ENCODE measurements at regions not wholly inside any gene's neighbourhood (a gene's known extent, or its start where the extent isn't known, plus 50 kb on each side); places are given as distances from the start of the nearest gene placed in this dataset.

DNA sequence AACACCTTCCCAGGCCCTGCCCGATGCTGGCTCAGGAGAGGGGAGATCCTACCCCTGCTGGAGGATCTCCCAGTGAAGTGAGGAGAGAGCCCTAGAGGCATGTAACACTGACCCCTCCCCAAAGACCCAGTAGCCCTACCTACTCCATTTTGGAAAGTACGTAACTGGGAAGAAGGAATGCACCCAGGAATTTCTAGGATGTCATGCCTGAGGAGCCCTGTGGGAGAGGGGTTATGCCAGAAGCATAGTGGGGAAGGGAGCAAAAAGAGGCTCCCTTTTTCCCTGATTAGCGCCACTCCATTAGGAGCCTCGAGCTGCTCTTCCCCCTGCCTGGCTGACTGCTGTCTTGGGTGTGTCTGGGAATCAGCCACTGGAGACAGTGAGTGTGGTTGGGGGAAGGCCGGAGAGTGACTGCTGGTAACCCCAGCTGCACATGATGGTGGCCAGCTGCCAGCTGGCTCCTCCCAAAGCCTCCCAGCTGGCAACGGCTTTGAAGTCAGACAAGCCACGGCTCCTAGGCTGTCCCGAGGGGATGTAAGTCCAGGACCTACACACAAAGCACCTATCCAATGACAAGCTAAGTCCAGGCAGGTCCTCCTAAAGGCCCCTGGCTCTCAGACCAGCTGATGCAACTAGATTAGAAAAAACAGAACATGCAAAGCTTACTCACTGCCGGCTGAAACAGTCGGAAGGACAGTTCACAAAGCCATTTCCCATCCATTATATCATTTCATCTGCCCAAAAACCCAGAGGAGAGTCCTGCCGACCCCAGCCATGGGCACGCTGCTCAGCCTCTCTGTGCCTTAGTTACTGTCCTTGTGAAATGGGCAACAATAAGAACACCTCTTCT is 136.5 kb upstream of the ABCA1 start:
- Histone ChIP-seq H3K9ac (ENCODE audit: insufficient read depth in 1 of 2, low read depth in 2 of 2, low read length in 2 of 2) (no peak overlapping the region), H3K79me2 (ENCODE audit: control insufficient read depth, insufficient read depth, low read length) (no peaks in the 10 kb centered on the region), H3K4me1 (replicated peaks in 1 of 2; ENCODE audit: control insufficient read depth in 2 of 2, insufficient read depth in 2 of 2, low read length in 2 of 2) (peaks cover 0 to 8% of the 10 kb centered on the region in 2 experiments; a peak in 4 of 5 replicates), H3K9me3 (replicated peaks; ENCODE audit: control insufficient read depth, insufficient read depth, low read depth, low read length) (no peaks in the 10 kb centered on the region), H3K36me3 (ENCODE audit: control insufficient read depth, insufficient read depth, low read length) (no peaks in the 10 kb centered on the region), H3K4me3 (no peak overlapping the region), H3K27ac (ENCODE audit: extremely low read depth, low read depth, low read length) (no peak overlapping the region), H2AFZ (ENCODE audit: low read depth, low read length) (peak overlapping the region; percentile 30; the same call in 1 of the 2 replicates), H3K4me2 (ENCODE audit: insufficient read depth, low read length) (peak overlapping the region; percentile 25; the same call in 1 of the 2 replicates), H4K20me1 (replicated peaks; ENCODE audit: control insufficient read depth, insufficient read depth, low read length) (no peaks in the 10 kb centered on the region), H3K27me3 (ENCODE audit: control insufficient read depth in 2 of 2, insufficient read depth in 2 of 2, low read length in 2 of 2) (peaks cover 0 to 40% of the 10 kb centered on the region in 2 experiments; a peak in 3 of 5 replicates), H3K9me1 (ENCODE audit: control insufficient read depth, insufficient read depth, low read length) (no peaks in the 10 kb centered on the region)
- FAIRE-seq (no peak), ATAC-seq (peak; percentile 79), DNase-seq (ENCODE audit: extremely low read depth in 1 of 4, low spot score in 3 of 4) (peak in 1 of 4 experiments; percentile 29)
- ChIA-PET CTCF (ENCODE audit: low intra/inter-chr PET ratio) (no interaction called here), POLR2A (interaction anchor here (0.6 to 2.1 kb wide), 3 partner anchors 9 to 152 kb away, joined by 3 to 6 read pairs (median 5); no protein-coding TSS in a partner anchor)
- 4% methylated on average over 10 of the region's 12 CpGs for WGBS (ENCODE audit: insufficient coverage, low coverage, missing lambda C conversion rate)
- no TSS peak for BruUV-seq (replicated peaks)
- intact Hi-C loops (cut with micrococcal nuclease) (no loop called here), in situ Hi-C loops (cut with MboI) (no loop called here)
- TF ChIP-seq SUPT5H (IDR thresholded peaks at IDR 0.05) (no peak), ZNF589 (CRISPR knock-in tag; IDR thresholded peaks at IDR 0.05; ENCODE audit: low read depth) (peak; percentile 95), ZNF79 (CRISPR knock-in tag; IDR thresholded peaks at IDR 0.05; ENCODE audit: low read depth) (0 out of 2 replicates have a peak, but pooled peaks have one; percentile 48), ZNF507 (tag; conservative IDR thresholded peaks at IDR 0.05) (no peak), POLR2AphosphoS2 (IDR thresholded peaks at IDR 0.05; ENCODE audit: low read length) (no peak), XRCC3 (IDR thresholded peaks at IDR 0.05) (no peak), TBP (optimal IDR thresholded peaks at IDR 0.05; ENCODE audit: low read depth, low read length) (no peak), BHLHE40 (IDR thresholded peaks at IDR 0.05; ENCODE audit: low read length) (peak; percentile 65), PYGO2 (tag; IDR thresholded peaks at IDR 0.05) (0 out of 2 replicates have a peak, but pooled peaks have one; percentile 9), DNMT1 (IDR thresholded peaks at IDR 0.05) (no peak)
- TF ChIP-seq, protein P1, sequence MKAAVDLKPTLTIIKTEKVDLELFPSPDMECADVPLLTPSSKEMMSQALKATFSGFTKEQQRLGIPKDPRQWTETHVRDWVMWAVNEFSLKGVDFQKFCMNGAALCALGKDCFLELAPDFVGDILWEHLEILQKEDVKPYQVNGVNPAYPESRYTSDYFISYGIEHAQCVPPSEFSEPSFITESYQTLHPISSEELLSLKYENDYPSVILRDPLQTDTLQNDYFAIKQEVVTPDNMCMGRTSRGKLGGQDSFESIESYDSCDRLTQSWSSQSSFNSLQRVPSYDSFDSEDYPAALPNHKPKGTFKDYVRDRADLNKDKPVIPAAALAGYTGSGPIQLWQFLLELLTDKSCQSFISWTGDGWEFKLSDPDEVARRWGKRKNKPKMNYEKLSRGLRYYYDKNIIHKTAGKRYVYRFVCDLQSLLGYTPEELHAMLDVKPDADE (conservative IDR thresholded peaks at IDR 0.05; ENCODE audit: control insufficient read depth, low read depth, low read length): no peak
- TF ChIP-seq, protein P2, sequence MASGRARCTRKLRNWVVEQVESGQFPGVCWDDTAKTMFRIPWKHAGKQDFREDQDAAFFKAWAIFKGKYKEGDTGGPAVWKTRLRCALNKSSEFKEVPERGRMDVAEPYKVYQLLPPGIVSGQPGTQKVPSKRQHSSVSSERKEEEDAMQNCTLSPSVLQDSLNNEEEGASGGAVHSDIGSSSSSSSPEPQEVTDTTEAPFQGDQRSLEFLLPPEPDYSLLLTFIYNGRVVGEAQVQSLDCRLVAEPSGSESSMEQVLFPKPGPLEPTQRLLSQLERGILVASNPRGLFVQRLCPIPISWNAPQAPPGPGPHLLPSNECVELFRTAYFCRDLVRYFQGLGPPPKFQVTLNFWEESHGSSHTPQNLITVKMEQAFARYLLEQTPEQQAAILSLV (tag; IDR thresholded peaks at IDR 0.05): peak; percentile 59
- TF ChIP-seq, protein P3, sequence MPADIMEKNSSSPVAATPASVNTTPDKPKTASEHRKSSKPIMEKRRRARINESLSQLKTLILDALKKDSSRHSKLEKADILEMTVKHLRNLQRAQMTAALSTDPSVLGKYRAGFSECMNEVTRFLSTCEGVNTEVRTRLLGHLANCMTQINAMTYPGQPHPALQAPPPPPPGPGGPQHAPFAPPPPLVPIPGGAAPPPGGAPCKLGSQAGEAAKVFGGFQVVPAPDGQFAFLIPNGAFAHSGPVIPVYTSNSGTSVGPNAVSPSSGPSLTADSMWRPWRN (IDR thresholded peaks at IDR 0.05; ENCODE audit: low read depth): no peak
- TF ChIP-seq, protein P4, sequence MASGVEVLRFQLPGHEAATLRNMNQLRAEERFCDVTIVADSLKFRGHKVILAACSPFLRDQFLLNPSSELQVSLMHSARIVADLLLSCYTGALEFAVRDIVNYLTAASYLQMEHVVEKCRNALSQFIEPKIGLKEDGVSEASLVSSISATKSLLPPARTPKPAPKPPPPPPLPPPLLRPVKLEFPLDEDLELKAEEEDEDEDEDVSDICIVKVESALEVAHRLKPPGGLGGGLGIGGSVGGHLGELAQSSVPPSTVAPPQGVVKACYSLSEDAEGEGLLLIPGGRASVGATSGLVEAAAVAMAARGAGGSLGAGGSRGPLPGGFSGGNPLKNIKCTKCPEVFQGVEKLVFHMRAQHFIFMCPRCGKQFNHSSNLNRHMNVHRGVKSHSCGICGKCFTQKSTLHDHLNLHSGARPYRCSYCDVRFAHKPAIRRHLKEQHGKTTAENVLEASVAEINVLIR (CRISPR knock-in tag; IDR thresholded peaks at IDR 0.05): peak; percentile 59

All from K562 (cell line).